Coronary artery (tissue), 2 donors: ENCODE measurements at regions not wholly inside any gene's neighbourhood (a gene's known extent, or its start where the extent isn't known, plus 50 kb on each side); places are given as distances from the start of the nearest gene placed in this dataset.

Experiments used
- DNase-seq: peaks from one replicate; pipeline ENCODE4 v3.0.0-alpha.2; 2017; ENCODE audit warnings: low spot score
- H3K27ac ChIP-seq, 2 donors: fragments of 200-600 bp; sonication (generic); one replicate each; pipeline ENCODE4 v1.5.1; 2016 to 2019
- H3K4me3 ChIP-seq: fragments of 200-600 bp; sonication (generic); 2 replicates; pipeline ENCODE4 v1.5.1; 2016; ENCODE audit warnings: mild to moderate bottlenecking, moderate library complexity
- TF ChIP-seq, protein P1 (sequence below): fragments of 200-600 bp; sonication (generic); IDR thresholded peaks from one replicate; pipeline ENCODE4 v1.5.1; 2019; ENCODE audit warnings: antibody characterized with exemption

DNA sequence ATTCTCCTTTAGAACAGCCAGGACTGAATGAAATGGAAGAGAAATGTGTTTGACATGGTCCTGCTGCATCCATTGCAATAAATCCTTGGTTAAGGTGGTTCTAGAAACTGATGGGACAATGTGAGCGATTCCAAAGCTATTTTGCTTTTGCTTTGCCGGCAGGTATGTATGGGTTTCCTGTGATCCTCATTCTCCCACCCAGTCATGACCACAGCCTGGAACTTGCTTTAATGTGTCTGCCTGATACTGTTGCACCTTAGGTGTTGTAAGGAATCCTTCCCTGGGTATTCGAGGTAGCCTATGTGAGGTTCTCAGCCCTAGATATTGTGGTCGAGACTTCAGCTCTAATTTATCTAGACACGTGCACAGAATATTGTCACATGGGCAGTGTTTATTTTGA, 86.1 kb downstream of the ZNF518B start:
- Histone ChIP-seq H3K27ac (no peak overlapping the region), H3K4me3 (no peak overlapping the region)
- no peak for DNase-seq
- TF ChIP-seq, protein P1, sequence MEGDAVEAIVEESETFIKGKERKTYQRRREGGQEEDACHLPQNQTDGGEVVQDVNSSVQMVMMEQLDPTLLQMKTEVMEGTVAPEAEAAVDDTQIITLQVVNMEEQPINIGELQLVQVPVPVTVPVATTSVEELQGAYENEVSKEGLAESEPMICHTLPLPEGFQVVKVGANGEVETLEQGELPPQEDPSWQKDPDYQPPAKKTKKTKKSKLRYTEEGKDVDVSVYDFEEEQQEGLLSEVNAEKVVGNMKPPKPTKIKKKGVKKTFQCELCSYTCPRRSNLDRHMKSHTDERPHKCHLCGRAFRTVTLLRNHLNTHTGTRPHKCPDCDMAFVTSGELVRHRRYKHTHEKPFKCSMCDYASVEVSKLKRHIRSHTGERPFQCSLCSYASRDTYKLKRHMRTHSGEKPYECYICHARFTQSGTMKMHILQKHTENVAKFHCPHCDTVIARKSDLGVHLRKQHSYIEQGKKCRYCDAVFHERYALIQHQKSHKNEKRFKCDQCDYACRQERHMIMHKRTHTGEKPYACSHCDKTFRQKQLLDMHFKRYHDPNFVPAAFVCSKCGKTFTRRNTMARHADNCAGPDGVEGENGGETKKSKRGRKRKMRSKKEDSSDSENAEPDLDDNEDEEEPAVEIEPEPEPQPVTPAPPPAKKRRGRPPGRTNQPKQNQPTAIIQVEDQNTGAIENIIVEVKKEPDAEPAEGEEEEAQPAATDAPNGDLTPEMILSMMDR: no peak

DNA sequence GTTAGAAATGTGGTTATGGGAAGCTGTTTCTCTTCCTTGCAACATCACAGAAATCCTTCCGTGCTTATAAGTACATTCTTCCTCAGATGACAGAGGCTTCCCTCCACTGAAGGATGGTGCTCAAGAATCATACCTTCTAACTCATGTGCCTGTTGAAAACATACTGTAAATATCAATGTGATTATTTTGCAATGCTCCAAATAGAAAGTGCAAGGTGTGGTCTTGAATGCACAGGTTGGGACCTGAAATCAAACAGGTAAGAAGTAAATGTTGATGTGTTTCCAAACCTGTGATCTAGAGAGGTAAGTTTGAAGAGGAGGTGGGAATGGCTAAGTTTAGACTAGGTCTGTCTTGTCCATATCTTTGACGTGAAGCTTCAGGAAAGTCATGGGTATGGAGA, 87.7 kb downstream of the ZNF518B start:
- DNase-seq: no peak
- TF ChIP-seq, protein P1: no peak
- Histone ChIP-seq H3K4me3 (no peak overlapping the region), H3K27ac (no peak overlapping the region)

DNA sequence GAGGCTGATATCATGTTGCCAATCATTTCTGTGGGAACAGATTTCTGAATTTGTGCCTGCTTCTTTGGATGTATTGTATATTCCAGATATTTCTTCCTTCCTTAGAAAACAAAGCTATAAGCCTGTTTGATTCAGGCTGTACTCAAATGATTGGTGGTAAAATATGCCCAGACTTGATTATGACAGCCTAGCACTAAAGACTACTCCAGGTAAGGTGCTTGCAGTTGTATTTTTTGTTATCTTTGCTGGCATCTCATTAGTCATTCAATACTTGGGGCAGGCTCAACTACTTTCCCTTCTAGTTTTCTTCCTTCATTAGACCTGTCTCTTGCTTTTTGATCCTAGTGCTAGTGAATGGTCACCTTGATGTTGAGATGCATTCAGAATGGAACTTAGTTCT, 90.6 kb downstream of the ZNF518B start:
- TF ChIP-seq, protein P1: no peak
- H3K27ac ChIP-seq: no peak overlapping the region
- no peak overlapping the region for H3K4me3 ChIP-seq
- DNase-seq: no peak

DNA sequence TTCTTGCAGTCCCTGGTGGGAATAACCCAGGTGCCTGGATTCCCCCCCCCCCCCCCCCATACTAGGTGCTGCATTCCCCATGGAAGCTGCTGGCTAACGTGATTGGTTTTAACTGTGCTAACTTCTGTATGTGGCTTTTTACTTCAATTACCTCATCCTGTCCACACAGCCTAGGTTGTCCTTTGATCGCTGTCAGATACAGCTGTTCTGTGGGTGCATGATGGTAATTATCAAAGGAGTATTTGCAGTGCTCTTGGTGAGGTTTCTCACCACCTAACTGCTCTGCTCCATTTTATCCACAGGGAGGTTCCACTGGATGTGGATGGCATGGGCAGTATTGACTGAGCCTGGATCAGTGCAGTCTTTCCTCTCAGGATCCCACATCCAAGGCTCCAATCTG, 93.0 kb downstream of the ZNF518B start:
- Histone ChIP-seq H3K27ac (no peak overlapping the region), H3K4me3 (no peak overlapping the region)
- no peak for DNase-seq
- TF ChIP-seq, protein P1: no peak

DNA sequence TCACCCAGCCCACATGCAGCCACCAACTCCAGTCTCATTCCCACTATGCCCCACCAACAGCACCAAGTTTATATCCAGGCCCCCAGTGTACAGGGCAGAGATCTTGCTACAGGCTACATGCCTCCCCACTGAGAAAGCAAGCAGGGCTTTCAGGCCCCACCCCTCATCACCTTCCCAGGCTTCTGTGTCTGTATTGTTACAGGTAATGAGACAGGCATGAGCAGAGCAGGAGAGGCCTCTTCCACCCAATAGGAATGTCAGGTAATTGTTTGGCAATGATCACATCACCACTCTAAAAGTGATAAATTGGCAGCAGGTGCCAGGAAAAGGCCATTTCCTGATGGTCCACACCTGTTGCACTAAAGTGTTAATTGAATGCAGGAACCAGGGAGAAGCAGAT, 102.5 kb downstream of the ZNF518B start:
- TF ChIP-seq, protein P1: no peak
- H3K4me3 ChIP-seq: no peak overlapping the region

DNA sequence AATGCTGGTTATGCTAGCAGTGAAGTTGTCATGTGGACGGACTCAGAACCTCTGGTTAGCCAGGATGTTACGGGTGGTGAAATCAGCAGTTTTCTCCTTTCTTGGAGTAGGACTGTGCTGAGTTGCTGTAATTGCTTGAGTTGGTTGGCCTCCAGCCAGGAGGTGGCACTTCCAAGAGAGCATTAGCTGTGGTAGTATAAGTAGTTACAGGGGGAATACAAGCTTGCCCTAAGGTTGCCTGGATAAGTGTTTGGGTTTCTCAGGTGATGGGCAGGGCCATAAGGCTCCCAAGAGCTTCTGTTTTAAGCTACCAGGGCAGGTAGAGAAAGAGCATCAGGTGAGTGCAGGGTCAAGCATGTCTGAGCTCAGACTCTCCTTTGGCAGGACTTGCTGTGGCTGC, 103.0 kb downstream of the ZNF518B start:
- no peak overlapping the region for H3K27ac ChIP-seq
- TF ChIP-seq, protein P1: no peak
- DNase-seq: no peak
- no peak overlapping the region for H3K4me3 ChIP-seq

More for the DNA sequence above, 102.5 kb downstream of the ZNF518B start:
- DNase-seq: no peak
- no peak overlapping the region for H3K27ac ChIP-seq

DNA sequence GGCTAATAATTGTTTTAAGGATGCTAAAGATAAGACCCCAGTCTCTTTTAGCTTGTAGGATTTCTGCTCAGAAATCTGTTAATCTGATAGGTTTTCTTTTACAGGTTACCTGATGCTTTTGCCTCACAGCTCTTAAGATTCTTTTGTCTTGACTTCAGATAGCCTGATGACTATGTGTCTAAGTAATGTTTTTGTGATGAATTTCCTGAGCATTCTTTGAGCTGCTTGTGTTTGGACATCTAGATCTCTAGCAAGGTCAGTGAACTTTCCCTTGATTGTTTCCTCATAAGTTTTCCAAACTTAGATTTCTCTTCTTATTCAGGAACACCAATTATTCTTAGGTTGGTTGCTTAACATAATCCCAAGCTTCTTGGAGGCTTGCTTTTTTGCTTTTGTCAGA, 104.1 kb downstream of the ZNF518B start:
- DNase-seq: no peak
- no peak overlapping the region for H3K27ac ChIP-seq
- no peak overlapping the region for H3K4me3 ChIP-seq
- TF ChIP-seq, protein P1: no peak
